A549 (cell line): ENCODE measurements at regions not wholly inside any gene's neighbourhood (a gene's known extent, or its start where the extent isn't known, plus 50 kb on each side); places are given as distances from the start of the nearest gene placed in this dataset.

Experiments
- ATAC-seq, 2 experiments: fragments of 200-7000 bp in 1 of 2; fragments of >200 bp in 1 of 2; cut with Nextera tagmentation in 1 of 2; cut with Tn5 transposase in 1 of 2; 3 replicates each; pipeline versions ENCODE4 v1.8.0 to v1.9.1; 2018 to 2020; ENCODE audit warnings: mild to moderate bottlenecking in 1 of 2, moderate library complexity in 1 of 2
- CTCF ChIA-PET: fragments of 300-600 bp; sonication (Branson Sonifier 250); formaldehyde crosslinking; extraction: SDS; loops from one replicate; lab custom pipeline; 2021; ENCODE audit warnings: antibody characterized with exemption, inconsistent platforms; lab: Yijun Ruan, JAX
- POLR2A ChIA-PET: fragments of 350-600 bp; formaldehyde crosslinking; extraction: SDS; loops from one replicate; lab custom pipeline; 2021; ENCODE audit warnings: antibody characterized with exemption, inconsistent platforms; lab: Yijun Ruan, JAX
- DNase-seq, 2 experiments: peaks; one replicate each; pipeline versions ENCODE4 v3.0.0 to v3.0.0-alpha.2; 2011 to 2016; ENCODE audit warnings: low read depth in 1 of 2, low spot score in 1 of 2
- FAIRE-seq: peaks from 2 replicates; lab custom pipeline; 2011; peaks lifted over from hg19 to GRCh38; lab: Jason Lieb, UNC
- H3K27ac ChIP-seq, 2 experiments: fragments of >200 bp; sonication (Bioruptor Twin); formaldehyde crosslinking; 3 replicates each; pipeline ENCODE4 v1.5.1; 2016 to 2017
- H3K4me1 ChIP-seq: fragments of >200 bp; sonication (Bioruptor Twin); formaldehyde crosslinking; 3 replicates; pipeline ENCODE4 v1.6.1; 2016
- H3K4me2 ChIP-seq: fragments of >200 bp; sonication (Bioruptor Twin); formaldehyde crosslinking; 3 replicates; pipeline ENCODE4 v1.6.1; 2016
- H3K4me3 ChIP-seq: fragments of >200 bp; sonication (Bioruptor Twin); formaldehyde crosslinking; 3 replicates; pipeline ENCODE4 v1.5.1; 2016
- H3K9me3 ChIP-seq: fragments of >200 bp; sonication (Bioruptor Twin); formaldehyde crosslinking; 3 replicates; pipeline ENCODE4 v1.6.1; 2016
- EHF ChIP-seq: fragments of 250-450 bp; sonication (Bioruptor Pico); IDR thresholded peaks from 2 replicates; pipeline ENCODE4 v1.5.0; 2020; ENCODE audit warnings: mild to moderate bottlenecking
- FOSL2 ChIP-seq, 2 experiments: fragments of 450-650 bp in 1 of 2; fragments of >200 bp in 1 of 2; sonication (Bioruptor Twin) in 1 of 2; formaldehyde crosslinking; IDR thresholded peaks; 2 replicates each; pipeline versions ENCODE4 v1.5.0 to v1.6.1; 2016 to 2020; ENCODE audit warnings: mild to moderate bottlenecking in 1 of 2, moderate library complexity in 1 of 2
- HDAC2 ChIP-seq: fragments of 200-600 bp; sonication (generic); IDR thresholded peaks from 2 replicates; pipeline ENCODE4 v1.6.1; 2016
- HEYL ChIP-seq: fragments of 250-450 bp; sonication (Bioruptor Pico); IDR thresholded peaks from 2 replicates; pipeline ENCODE4 v1.8.0; 2021; ENCODE audit warnings: mild to moderate bottlenecking, moderate library complexity
- HOXB13 ChIP-seq: fragments of 250-450 bp; sonication (Bioruptor Pico); IDR thresholded peaks from 2 replicates; pipeline ENCODE4 v1.5.0; 2020; ENCODE audit warnings: low read depth, mild to moderate bottlenecking, moderate library complexity
- MAZ ChIP-seq: fragments of 150-350 bp; IDR thresholded peaks from 2 replicates; pipeline ENCODE4 v1.6.1; 2014; ENCODE audit warnings: antibody characterized with exemption, low read depth, low read length, borderline replicate concordance
- NFE2L2 ChIP-seq: fragments of 150-350 bp; conservative IDR thresholded peaks from 2 replicates; pipeline ENCODE4 v1.6.1; 2014; ENCODE audit warnings: low read length
- POLR2A ChIP-seq: IDR thresholded peaks from 2 replicates; pipeline ENCODE4 v1.6.1; 2012; ENCODE audit warnings: mild to moderate bottlenecking, low read length
- RAD21 ChIP-seq, 2 experiments: fragments of >200 bp in 1 of 2; sonication (Bioruptor Twin) in 1 of 2; formaldehyde crosslinking in 1 of 2; IDR thresholded peaks in 1 of 2; conservative IDR thresholded peaks in 1 of 2; 2 replicates in 1 of 2; 3 replicates in 1 of 2; pipeline ENCODE4 v1.6.1; 2012 to 2018; ENCODE audit warnings: inconsistent platforms in 1 of 2
- RARB ChIP-seq: fragments of 250-450 bp; sonication (Bioruptor Pico); IDR thresholded peaks from 2 replicates; pipeline ENCODE4 v1.8.0; 2021; ENCODE audit warnings: mild to moderate bottlenecking, moderate library complexity
- RCOR1 ChIP-seq: fragments of 150-350 bp; IDR thresholded peaks from 2 replicates; pipeline ENCODE4 v1.6.1; 2014; ENCODE audit warnings: antibody characterized with exemption, low read length, low read depth
- RFX5 ChIP-seq: fragments of 450-650 bp; IDR thresholded peaks from 2 replicates; pipeline ENCODE4 v1.7.1; 2014; ENCODE audit warnings: antibody characterized with exemption, mild to moderate bottlenecking, moderate library complexity
- RNF2 ChIP-seq: fragments of 200-600 bp; sonication (generic); IDR thresholded peaks from 2 replicates; pipeline ENCODE4 v1.6.1; 2016; ENCODE audit warnings: low read depth, mild to moderate bottlenecking, antibody characterized with exemption, moderate library complexity, borderline replicate concordance
- SMC3 ChIP-seq: fragments of >200 bp; sonication (Bioruptor Twin); formaldehyde crosslinking; IDR thresholded peaks from 3 replicates; pipeline ENCODE4 v1.6.1; 2018; ENCODE audit warnings: inconsistent platforms
- TP53 ChIP-seq: fragments of 250-450 bp; sonication (Bioruptor Pico); IDR thresholded peaks from 2 replicates; pipeline ENCODE4 v1.5.0; 2021; ENCODE audit warnings: mild to moderate bottlenecking, moderate library complexity
- ZNF302 ChIP-seq: fragments of 250-450 bp; sonication (Bioruptor Pico); IDR thresholded peaks from 2 replicates; pipeline ENCODE4 v1.9.0; 2021; ENCODE audit warnings: inconsistent platforms, mild to moderate bottlenecking, moderate library complexity
- whole genome bisulfite sequencing: methylation state at CpG from one replicate; pipeline ENCODE4 v1.1.6; 2017; ENCODE audit errors: missing lambda C conversion rate; 5-methylcytosine and 5-hydroxymethylcytosine counted together
- TF ChIP-seq, protein P1 (sequence below): fragments of >200 bp; sonication (Bioruptor Twin); formaldehyde crosslinking; IDR thresholded peaks from 3 replicates; pipeline ENCODE4 v1.5.1; 2016
- TF ChIP-seq, protein P2 (sequence below): IDR thresholded peaks from 2 replicates; pipeline ENCODE4 v1.6.1; 2012
- TF ChIP-seq, protein P3 (sequence below): fragments of 200-600 bp; sonication (generic); IDR thresholded peaks from 2 replicates; pipeline ENCODE4 v1.6.1; 2016; ENCODE audit warnings: antibody characterized with exemption, mild to moderate bottlenecking, moderate library complexity
- TF ChIP-seq, protein P4 (sequence below): fragments of 250-450 bp; sonication (Bioruptor Pico); IDR thresholded peaks from 2 replicates; pipeline ENCODE4 v1.5.0; 2021; ENCODE audit warnings: mild to moderate bottlenecking, moderate library complexity, borderline replicate concordance
- TF ChIP-seq, protein P5 (sequence below): fragments of 450-650 bp; IDR thresholded peaks from 2 replicates; pipeline ENCODE4 v1.6.1; 2014; ENCODE audit warnings: antibody characterized with exemption

DNA sequence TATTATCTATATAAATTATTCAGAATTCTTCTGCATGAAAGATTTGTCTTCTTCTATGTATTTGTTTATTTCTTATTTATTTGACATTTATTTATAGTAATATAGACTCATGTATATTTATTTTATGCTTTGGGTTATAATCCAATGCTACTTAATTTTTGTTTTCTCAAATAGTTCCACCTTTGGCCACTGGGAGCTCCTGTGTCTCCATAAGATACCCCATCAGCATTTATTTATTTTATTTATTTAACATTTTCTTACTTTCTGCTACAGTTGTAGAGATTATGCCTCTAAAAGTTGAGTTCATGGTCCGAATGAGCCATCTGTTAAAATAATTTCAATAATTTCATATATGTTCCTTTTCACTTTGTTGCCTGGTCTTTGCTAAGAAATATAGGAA lies 289.4 kb downstream of the ADGRL2 start:
- H3K27ac ChIP-seq: no peak overlapping the region
- no peaks in the 10 kb centered on the region for H3K4me1 ChIP-seq
- WGBS: 15% methylated on average over 1 of the region's 1 CpG
- TF ChIP-seq, protein P1, sequence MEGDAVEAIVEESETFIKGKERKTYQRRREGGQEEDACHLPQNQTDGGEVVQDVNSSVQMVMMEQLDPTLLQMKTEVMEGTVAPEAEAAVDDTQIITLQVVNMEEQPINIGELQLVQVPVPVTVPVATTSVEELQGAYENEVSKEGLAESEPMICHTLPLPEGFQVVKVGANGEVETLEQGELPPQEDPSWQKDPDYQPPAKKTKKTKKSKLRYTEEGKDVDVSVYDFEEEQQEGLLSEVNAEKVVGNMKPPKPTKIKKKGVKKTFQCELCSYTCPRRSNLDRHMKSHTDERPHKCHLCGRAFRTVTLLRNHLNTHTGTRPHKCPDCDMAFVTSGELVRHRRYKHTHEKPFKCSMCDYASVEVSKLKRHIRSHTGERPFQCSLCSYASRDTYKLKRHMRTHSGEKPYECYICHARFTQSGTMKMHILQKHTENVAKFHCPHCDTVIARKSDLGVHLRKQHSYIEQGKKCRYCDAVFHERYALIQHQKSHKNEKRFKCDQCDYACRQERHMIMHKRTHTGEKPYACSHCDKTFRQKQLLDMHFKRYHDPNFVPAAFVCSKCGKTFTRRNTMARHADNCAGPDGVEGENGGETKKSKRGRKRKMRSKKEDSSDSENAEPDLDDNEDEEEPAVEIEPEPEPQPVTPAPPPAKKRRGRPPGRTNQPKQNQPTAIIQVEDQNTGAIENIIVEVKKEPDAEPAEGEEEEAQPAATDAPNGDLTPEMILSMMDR: 0 out of 3 replicates have a peak, but pooled peaks have one; percentile 8
- TF ChIP-seq POLR2A: no peak
- TF ChIP-seq, all 56 proteins: peak for 1
- H3K9me3 ChIP-seq: no peaks in the 10 kb centered on the region
- DNase-seq: no peak
- no peak overlapping the region for H3K4me2 ChIP-seq
- FAIRE-seq: no peak
- H3K4me3 ChIP-seq: no peak overlapping the region
- POLR2A ChIA-PET: no interaction called here
- CTCF ChIA-PET: no interaction called here
- ATAC-seq: no peak

DNA sequence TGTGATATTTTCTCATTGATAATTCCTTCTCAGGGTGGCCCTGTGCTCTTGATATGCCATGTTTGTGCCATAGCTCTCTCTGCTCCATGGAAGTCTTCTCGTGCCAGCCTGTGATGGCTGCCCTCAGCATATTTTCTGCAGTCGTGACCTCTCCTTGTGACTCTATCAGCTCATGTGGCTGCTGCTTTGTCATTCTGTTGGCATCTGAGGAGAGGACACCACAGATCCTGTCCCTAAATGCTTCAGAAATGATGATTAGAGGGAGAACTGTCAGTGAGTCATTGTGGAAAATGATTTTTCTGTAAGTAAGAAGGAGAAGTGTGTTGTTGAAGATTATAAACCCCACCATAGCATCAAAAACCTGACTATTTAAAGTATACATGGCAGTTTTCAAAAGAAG lies 286.0 kb downstream of the ADGRL2 start:
- H3K4me2 ChIP-seq: no peak overlapping the region
- CTCF ChIA-PET: no interaction called here
- no peaks in the 10 kb centered on the region for H3K4me1 ChIP-seq
- 25% methylated on average over 2 of the region's 2 CpGs for WGBS
- no peaks in the 10 kb centered on the region for H3K9me3 ChIP-seq
- no peak for ATAC-seq
- TF ChIP-seq RARB (no peak), EHF (CRISPR knock-in tag) (no peak), MAZ (no peak), RCOR1 (no peak), RAD21 (conservative IDR thresholded peaks at IDR 0.05 in 1 of 2, IDR thresholded peaks at IDR 0.05 in 1 of 2) (no peak), SMC3 (no peak), TP53 (CRISPR knock-in tag) (no peak), RFX5 (no peak)
- TF ChIP-seq, protein P2, sequence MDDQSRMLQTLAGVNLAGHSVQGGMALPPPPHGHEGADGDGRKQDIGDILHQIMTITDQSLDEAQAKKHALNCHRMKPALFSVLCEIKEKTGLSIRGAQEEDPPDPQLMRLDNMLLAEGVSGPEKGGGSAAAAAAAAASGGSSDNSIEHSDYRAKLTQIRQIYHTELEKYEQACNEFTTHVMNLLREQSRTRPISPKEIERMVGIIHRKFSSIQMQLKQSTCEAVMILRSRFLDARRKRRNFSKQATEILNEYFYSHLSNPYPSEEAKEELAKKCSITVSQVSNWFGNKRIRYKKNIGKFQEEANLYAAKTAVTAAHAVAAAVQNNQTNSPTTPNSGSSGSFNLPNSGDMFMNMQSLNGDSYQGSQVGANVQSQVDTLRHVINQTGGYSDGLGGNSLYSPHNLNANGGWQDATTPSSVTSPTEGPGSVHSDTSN: no peak
- TF ChIP-seq, protein P3, sequence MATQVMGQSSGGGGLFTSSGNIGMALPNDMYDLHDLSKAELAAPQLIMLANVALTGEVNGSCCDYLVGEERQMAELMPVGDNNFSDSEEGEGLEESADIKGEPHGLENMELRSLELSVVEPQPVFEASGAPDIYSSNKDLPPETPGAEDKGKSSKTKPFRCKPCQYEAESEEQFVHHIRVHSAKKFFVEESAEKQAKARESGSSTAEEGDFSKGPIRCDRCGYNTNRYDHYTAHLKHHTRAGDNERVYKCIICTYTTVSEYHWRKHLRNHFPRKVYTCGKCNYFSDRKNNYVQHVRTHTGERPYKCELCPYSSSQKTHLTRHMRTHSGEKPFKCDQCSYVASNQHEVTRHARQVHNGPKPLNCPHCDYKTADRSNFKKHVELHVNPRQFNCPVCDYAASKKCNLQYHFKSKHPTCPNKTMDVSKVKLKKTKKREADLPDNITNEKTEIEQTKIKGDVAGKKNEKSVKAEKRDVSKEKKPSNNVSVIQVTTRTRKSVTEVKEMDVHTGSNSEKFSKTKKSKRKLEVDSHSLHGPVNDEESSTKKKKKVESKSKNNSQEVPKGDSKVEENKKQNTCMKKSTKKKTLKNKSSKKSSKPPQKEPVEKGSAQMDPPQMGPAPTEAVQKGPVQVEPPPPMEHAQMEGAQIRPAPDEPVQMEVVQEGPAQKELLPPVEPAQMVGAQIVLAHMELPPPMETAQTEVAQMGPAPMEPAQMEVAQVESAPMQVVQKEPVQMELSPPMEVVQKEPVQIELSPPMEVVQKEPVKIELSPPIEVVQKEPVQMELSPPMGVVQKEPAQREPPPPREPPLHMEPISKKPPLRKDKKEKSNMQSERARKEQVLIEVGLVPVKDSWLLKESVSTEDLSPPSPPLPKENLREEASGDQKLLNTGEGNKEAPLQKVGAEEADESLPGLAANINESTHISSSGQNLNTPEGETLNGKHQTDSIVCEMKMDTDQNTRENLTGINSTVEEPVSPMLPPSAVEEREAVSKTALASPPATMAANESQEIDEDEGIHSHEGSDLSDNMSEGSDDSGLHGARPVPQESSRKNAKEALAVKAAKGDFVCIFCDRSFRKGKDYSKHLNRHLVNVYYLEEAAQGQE: no peak
- TF ChIP-seq, all 56 proteins: peak for 0
- Histone ChIP-seq H3K27ac (no peak overlapping the region), H3K4me3 (no peak overlapping the region)
- DNase-seq (no peak), FAIRE-seq (no peak)
- POLR2A ChIA-PET: no interaction called here

DNA sequence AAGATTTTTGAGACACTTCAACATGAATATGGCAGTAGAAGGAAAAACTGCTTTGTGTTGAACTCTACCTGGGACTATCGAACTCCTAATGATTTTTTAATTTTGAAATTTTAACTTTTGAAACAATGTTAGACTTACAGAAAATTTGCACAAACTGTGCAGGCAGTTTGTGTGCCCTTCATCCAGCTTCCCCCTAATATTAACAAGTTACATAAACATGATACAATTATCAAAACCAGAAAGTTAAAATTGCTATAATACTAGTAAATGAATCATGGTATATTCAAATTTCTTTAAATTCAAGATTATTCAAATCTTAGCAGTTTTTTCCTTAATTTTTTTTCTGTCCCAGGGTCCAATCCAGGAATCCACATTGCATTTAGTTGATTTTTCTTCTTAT lies 278.9 kb downstream of the ADGRL2 start:
- no peak for FAIRE-seq
- no peak for DNase-seq
- 10% methylated on average over 1 of the region's 1 CpG for WGBS
- Histone ChIP-seq H3K9me3 (no peaks in the 10 kb centered on the region), H3K4me1 (no peaks in the 10 kb centered on the region), H3K4me3 (no peak overlapping the region), H3K4me2 (no peak overlapping the region), H3K27ac (no peak overlapping the region)
- ChIA-PET CTCF (no interaction called here), POLR2A (no interaction called here)
- ATAC-seq: no peak
- TF ChIP-seq HDAC2 (no peak), FOSL2 (IDR thresholded peaks at IDR 0.05) (no peak), FOSL2 (CRISPR knock-in tag; IDR thresholded peaks at IDR 0.05) (no peak), RNF2 (no peak), HOXB13 (CRISPR knock-in tag) (no peak), ZNF302 (CRISPR knock-in tag) (no peak), NFE2L2 (no peak), HEYL (CRISPR knock-in tag) (no peak)
- TF ChIP-seq, protein P4, sequence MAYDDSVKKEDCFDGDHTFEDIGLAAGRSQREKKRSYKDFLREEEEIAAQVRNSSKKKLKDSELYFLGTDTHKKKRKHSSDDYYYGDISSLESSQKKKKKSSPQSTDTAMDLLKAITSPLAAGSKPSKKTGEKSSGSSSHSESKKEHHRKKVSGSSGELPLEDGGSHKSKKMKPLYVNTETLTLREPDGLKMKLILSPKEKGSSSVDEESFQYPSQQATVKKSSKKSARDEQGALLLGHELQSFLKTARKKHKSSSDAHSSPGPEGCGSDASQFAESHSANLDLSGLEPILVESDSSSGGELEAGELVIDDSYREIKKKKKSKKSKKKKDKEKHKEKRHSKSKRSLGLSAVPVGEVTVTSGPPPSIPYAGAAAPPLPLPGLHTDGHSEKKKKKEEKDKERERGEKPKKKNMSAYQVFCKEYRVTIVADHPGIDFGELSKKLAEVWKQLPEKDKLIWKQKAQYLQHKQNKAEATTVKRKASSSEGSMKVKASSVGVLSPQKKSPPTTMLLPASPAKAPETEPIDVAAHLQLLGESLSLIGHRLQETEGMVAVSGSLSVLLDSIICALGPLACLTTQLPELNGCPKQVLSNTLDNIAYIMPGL: no peak
- TF ChIP-seq, protein P5, sequence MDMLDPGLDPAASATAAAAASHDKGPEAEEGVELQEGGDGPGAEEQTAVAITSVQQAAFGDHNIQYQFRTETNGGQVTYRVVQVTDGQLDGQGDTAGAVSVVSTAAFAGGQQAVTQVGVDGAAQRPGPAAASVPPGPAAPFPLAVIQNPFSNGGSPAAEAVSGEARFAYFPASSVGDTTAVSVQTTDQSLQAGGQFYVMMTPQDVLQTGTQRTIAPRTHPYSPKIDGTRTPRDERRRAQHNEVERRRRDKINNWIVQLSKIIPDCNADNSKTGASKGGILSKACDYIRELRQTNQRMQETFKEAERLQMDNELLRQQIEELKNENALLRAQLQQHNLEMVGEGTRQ: no peak
- TF ChIP-seq, protein P3: no peak
